ENCODE measurements at regions not wholly inside any gene's neighbourhood (a gene's known extent, or its start where the extent isn't known, plus 50 kb on each side); places are given as distances from the start of the nearest gene placed in this dataset.

DNA sequence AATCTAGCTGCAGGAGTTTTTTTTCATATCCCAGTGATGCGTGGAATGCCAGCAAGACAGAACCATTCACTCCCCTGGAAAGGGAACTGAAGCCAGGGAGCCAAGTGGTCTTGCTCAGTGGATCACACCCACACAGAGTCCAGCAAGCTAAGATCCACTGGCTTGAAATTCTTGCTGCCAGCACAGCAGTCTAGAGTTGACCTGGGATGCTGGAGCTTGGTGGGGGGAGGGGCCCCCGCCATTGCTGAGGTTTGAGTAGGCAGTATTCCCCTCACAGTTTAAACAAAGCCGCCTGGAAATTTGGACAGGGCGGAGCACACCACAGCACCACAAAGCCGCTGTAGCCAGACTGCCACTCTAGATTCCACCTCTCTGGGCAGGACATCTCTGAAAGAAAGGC, 86.9 kb upstream of the STXBP6 start:
- TF ChIP-seq CTCF (IDR thresholded peaks at IDR 0.05) (no peak), POLR2A (IDR thresholded peaks at IDR 0.05) (no peak)

Measured in suprapubic skin (tissue), 3 donors.